Thymus (tissue), 11 donors: ENCODE measurements at regions not wholly inside any gene's neighbourhood (a gene's known extent, or its start where the extent isn't known, plus 50 kb on each side); places are given as distances from the start of the nearest gene placed in this dataset.

Experiments used
- DNase-seq, 9 donors: peaks; one replicate each; pipeline ENCODE4 v3.0.0-alpha.2; 2013; ENCODE audit warnings: low spot score in 9 of 9, low read depth in 6 of 9, missing footprints in 1 of 9
- H3K27ac ChIP-seq, 2 donors: one replicate each; pipeline ENCODE4 v1.5.1; 2013; ENCODE audit warnings: control low read depth in 1 of 2, low read depth in 1 of 2, low read length in 1 of 2, mild to moderate bottlenecking in 1 of 2, moderate library complexity in 1 of 2
- H3K27me3 ChIP-seq, 2 donors: one replicate each; pipeline ENCODE4 v1.5.1; 2013; ENCODE audit warnings: low read length in 1 of 2; ENCODE audit not compliant: control insufficient read depth in 2 of 2, insufficient read depth in 1 of 2
- H3K36me3 ChIP-seq, 2 donors: one replicate each; pipeline ENCODE4 v1.5.1; 2013; ENCODE audit warnings: low read length in 1 of 2, mild to moderate bottlenecking in 1 of 2, moderate library complexity in 1 of 2; ENCODE audit not compliant: control insufficient read depth in 2 of 2, insufficient read depth in 2 of 2
- H3K4me1 ChIP-seq, 2 donors: one replicate each; pipeline ENCODE4 v1.5.1; 2013; ENCODE audit warnings: low read length in 2 of 2; ENCODE audit not compliant: control insufficient read depth in 2 of 2, insufficient read depth in 2 of 2
- H3K4me3 ChIP-seq, 2 donors: one replicate each; pipeline ENCODE4 v1.5.1; 2013; ENCODE audit warnings: low read length in 2 of 2, control low read depth in 1 of 2, mild to moderate bottlenecking in 1 of 2
- H3K9me3 ChIP-seq, 2 donors: one replicate each; pipeline ENCODE4 v1.5.1; 2013; ENCODE audit warnings: low read length in 1 of 2, mild to moderate bottlenecking in 1 of 2; ENCODE audit not compliant: control insufficient read depth in 2 of 2, insufficient read depth in 1 of 2
- WGBS: extraction: QIAGEN DNeasy Blood & Tissue Kit; methylation state at CpG from one replicate; pipeline ENCODE4 v1.1.7; 2013; 5-methylcytosine and 5-hydroxymethylcytosine counted together
- donor health status: healthy.

GRCh38 chr20:53833333-53834061 lies 236.9 kb downstream of the BCAS1 start:
- WGBS: 65% methylated on average over 10 of the region's 10 CpGs
- no peaks in the 10 kb centered on the region for H3K27me3 ChIP-seq
- peak overlapping the region in 1 of 2 donors; percentile 15 for H3K27ac ChIP-seq
- no peak for DNase-seq
- peaks cover 8 to 45% of the 10 kb centered on the region in 2 donors for H3K4me1 ChIP-seq
- no peak overlapping the region for H3K4me3 ChIP-seq
- no peaks in the 10 kb centered on the region for H3K9me3 ChIP-seq
- H3K36me3 ChIP-seq: no peaks in the 10 kb centered on the region

GRCh38 chr20:53832499-53832898 lies 237.9 kb downstream of the BCAS1 start:
- Histone ChIP-seq H3K4me3 (no peak overlapping the region), H3K36me3 (no peaks in the 10 kb centered on the region), H3K27me3 (no peaks in the 10 kb centered on the region), H3K27ac (no peak overlapping the region), H3K9me3 (no peaks in the 10 kb centered on the region), H3K4me1 (peaks cover 10 to 42% of the 10 kb centered on the region in 2 donors)
- DNase-seq: no peak
- WGBS: 98% methylated on average over 7 of the region's 7 CpGs

GRCh38 chr20:53831812-53832211 lies 238.2 kb upstream of the ZNF217 start:
- Histone ChIP-seq H3K27ac (no peak overlapping the region), H3K36me3 (no peaks in the 10 kb centered on the region), H3K9me3 (no peaks in the 10 kb centered on the region), H3K4me3 (no peak overlapping the region), H3K4me1 (peaks cover 10 to 47% of the 10 kb centered on the region in 2 donors), H3K27me3 (no peaks in the 10 kb centered on the region)
- no peak for DNase-seq
- WGBS: 98% methylated on average over 3 of the region's 3 CpGs

- H3K9me3 ChIP-seq: no peaks in the 10 kb centered on the region
- peaks cover 10 to 51% of the 10 kb centered on the region in 2 donors for H3K4me1 ChIP-seq
- H3K27me3 ChIP-seq: no peaks in the 10 kb centered on the region
- no peak overlapping the region for H3K27ac ChIP-seq
- WGBS: over 99% methylated on average over 5 of the region's 5 CpGs
- no peak overlapping the region for H3K4me3 ChIP-seq
- no peaks in the 10 kb centered on the region for H3K36me3 ChIP-seq
- no peak for DNase-seq
These were observed 237.6 kb upstream of the ZNF217 start for GRCh38 chr20:53831228-53831627.

GRCh38 chr20:53829724-53830521 lies 236.3 kb upstream of the ZNF217 start:
- peak overlapping the region; percentile 78 to 83 for H3K27ac ChIP-seq
- H3K36me3 ChIP-seq: no peaks in the 10 kb centered on the region
- WGBS: 8% methylated on average over 5 of the region's 5 CpGs
- peak overlapping the region in 1 of 2 donors; percentile 20 for H3K4me3 ChIP-seq
- peak in 1 of 9 donors; percentile 81 for DNase-seq
- H3K9me3 ChIP-seq: no peaks in the 10 kb centered on the region
- H3K27me3 ChIP-seq: no peaks in the 10 kb centered on the region
- peaks cover 6 to 45% of the 10 kb centered on the region in 2 donors for H3K4me1 ChIP-seq

GRCh38 chr20:53829255-53829723 lies 235.7 kb upstream of the ZNF217 start:
- H3K27ac ChIP-seq: peak overlapping the region; percentile 70 to 83
- H3K4me3 ChIP-seq: peak overlapping the region; percentile 19 to 37
- H3K27me3 ChIP-seq: no peaks in the 10 kb centered on the region
- H3K4me1 ChIP-seq: peaks cover 6 to 39% of the 10 kb centered on the region in 2 donors
- no peaks in the 10 kb centered on the region for H3K36me3 ChIP-seq
- H3K9me3 ChIP-seq: no peaks in the 10 kb centered on the region
- no peak for DNase-seq
- WGBS: 31% methylated on average over 8 of the region's 8 CpGs

- H3K4me3 ChIP-seq: peak overlapping the region; percentile 19 to 37
- WGBS: 6% methylated on average over 6 of the region's 6 CpGs
- H3K36me3 ChIP-seq: no peaks in the 10 kb centered on the region
- DNase-seq: peak in 1 of 9 donors; percentile 68
- H3K27ac ChIP-seq: peak overlapping the region; percentile 70 to 83
- H3K4me1 ChIP-seq: peaks cover 6 to 34% of the 10 kb centered on the region in 2 donors
- no peaks in the 10 kb centered on the region for H3K27me3 ChIP-seq
- H3K9me3 ChIP-seq: no peaks in the 10 kb centered on the region
These were observed 235.1 kb upstream of the ZNF217 start for GRCh38 chr20:53828682-53829254.

- Histone ChIP-seq H3K27ac (peak overlapping the region in 1 of 2 donors; percentile 83), H3K36me3 (no peaks in the 10 kb centered on the region), H3K9me3 (no peaks in the 10 kb centered on the region), H3K4me3 (no peak overlapping the region), H3K4me1 (peaks cover 6 to 34% of the 10 kb centered on the region in 2 donors), H3K27me3 (no peaks in the 10 kb centered on the region)
- WGBS: 85% methylated on average over 5 of the region's 5 CpGs
- no peak for DNase-seq
These were observed 234.5 kb upstream of the ZNF217 start for GRCh38 chr20:53828088-53828681.
